ENCODE measurements at regions not wholly inside any gene's neighbourhood (a gene's known extent, or its start where the extent isn't known, plus 50 kb on each side); places are given as distances from the start of the nearest gene placed in this dataset.

DNA sequence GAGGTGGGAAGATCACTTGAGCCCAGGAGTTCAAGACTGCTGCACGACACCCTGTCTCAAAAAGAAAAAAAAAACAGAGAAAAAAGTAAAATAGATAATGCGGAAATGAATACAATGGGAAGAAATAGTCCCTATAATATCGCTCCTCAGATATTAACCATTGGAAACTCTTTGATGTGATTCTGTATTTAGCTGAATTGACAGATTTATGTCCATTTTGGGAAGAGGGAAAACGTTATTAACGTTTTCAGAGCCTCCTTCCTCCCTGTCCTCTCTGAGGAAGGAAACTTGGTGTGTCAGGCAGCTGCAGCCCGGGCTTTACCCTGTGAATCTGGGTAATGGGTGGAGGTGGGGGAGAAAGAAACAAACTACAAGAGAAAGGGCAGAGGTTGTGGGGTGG is 61.6 kb upstream of the ECE1 start:
- DNase-seq (ENCODE audit: low read depth): no peak
- no peak overlapping the region for H3K4me3 ChIP-seq (ENCODE audit: low read depth, low read length)
- TF ChIP-seq MYC (IDR thresholded peaks at IDR 0.05; ENCODE audit: low read depth, low read length): no peak
- TF ChIP-seq POLR2A (IDR thresholded peaks at IDR 0.05; ENCODE audit: extremely low read depth, insufficient read length): no peak
- TF ChIP-seq, protein P1, sequence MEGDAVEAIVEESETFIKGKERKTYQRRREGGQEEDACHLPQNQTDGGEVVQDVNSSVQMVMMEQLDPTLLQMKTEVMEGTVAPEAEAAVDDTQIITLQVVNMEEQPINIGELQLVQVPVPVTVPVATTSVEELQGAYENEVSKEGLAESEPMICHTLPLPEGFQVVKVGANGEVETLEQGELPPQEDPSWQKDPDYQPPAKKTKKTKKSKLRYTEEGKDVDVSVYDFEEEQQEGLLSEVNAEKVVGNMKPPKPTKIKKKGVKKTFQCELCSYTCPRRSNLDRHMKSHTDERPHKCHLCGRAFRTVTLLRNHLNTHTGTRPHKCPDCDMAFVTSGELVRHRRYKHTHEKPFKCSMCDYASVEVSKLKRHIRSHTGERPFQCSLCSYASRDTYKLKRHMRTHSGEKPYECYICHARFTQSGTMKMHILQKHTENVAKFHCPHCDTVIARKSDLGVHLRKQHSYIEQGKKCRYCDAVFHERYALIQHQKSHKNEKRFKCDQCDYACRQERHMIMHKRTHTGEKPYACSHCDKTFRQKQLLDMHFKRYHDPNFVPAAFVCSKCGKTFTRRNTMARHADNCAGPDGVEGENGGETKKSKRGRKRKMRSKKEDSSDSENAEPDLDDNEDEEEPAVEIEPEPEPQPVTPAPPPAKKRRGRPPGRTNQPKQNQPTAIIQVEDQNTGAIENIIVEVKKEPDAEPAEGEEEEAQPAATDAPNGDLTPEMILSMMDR (IDR thresholded peaks at IDR 0.05; ENCODE audit: low read depth, low read length): no peak
- TF ChIP-seq, protein P2, sequence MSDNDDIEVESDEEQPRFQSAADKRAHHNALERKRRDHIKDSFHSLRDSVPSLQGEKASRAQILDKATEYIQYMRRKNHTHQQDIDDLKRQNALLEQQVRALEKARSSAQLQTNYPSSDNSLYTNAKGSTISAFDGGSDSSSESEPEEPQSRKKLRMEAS (IDR thresholded peaks at IDR 0.05; ENCODE audit: low read depth, low read length): no peak

DNA sequence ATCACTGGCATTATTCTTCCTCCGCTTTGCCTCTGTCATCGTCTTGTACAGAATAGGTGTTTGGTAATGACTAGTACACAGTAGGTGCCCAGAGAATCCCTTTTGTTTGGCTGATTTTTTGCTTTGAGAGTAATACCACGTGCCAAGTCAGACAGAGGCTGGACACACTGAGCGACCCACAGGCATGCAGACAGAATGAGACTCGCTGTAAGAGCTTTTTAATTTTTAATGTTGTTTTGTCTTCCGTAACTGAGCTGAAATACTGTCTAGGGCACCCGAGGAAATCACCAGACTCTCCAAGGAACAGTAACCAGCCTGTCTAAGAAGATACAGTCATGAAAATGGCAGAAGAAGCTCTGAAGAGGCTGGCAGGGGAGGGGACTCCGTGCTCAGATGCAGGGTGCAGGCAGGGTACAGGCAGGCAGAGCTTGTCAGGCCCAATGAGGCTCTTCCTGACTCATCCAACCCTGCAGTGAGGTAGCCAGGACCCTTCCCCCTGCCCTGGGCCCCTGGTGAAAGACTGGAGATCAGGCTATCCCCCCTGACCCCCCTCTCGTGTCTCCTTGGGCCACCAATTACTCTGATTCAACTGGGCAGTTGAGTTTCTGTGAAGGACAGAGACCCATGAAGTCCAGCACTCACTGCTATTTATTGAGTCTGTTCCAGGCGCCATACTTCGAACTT is 60.1 kb upstream of the ECE1 start:
- TF ChIP-seq POLR2A (IDR thresholded peaks at IDR 0.05; ENCODE audit: extremely low read depth, insufficient read length): no peak
- no peak for TF ChIP-seq MYC (IDR thresholded peaks at IDR 0.05; ENCODE audit: low read depth, low read length)
- TF ChIP-seq, protein P2 (IDR thresholded peaks at IDR 0.05; ENCODE audit: low read depth, low read length): no peak
- TF ChIP-seq, protein P1 (IDR thresholded peaks at IDR 0.05; ENCODE audit: low read depth, low read length): no peak
- no peak for DNase-seq (ENCODE audit: low read depth)
- no peak overlapping the region for H3K4me3 ChIP-seq (ENCODE audit: low read depth, low read length)

DNA sequence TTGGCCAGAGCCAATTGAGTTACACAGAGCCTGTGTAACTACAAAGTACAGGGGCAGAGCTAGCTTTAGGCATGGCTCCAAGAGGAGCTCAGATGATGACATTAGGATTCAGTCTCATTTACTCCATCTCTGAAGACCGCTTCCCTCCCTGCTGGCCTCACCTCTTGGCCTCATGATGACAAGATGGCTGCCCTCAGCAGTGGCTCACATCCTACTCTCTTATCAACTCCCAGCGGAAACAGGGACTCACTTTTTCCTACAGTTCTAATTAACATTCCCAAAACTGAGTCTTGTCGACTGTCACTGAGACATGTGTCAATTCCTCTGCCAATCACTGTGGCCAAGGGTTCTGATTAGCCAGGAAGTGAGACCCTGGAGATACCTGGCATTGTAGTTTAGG is 59.4 kb upstream of the ECE1 start:
- TF ChIP-seq MYC (IDR thresholded peaks at IDR 0.05; ENCODE audit: low read depth, low read length): no peak
- TF ChIP-seq, protein P2 (IDR thresholded peaks at IDR 0.05; ENCODE audit: low read depth, low read length): no peak
- TF ChIP-seq, protein P1 (IDR thresholded peaks at IDR 0.05; ENCODE audit: low read depth, low read length): no peak
- no peak for TF ChIP-seq POLR2A (IDR thresholded peaks at IDR 0.05; ENCODE audit: extremely low read depth, insufficient read length)
- DNase-seq (ENCODE audit: low read depth): no peak
- H3K4me3 ChIP-seq (ENCODE audit: low read depth, low read length): no peak overlapping the region

DNA sequence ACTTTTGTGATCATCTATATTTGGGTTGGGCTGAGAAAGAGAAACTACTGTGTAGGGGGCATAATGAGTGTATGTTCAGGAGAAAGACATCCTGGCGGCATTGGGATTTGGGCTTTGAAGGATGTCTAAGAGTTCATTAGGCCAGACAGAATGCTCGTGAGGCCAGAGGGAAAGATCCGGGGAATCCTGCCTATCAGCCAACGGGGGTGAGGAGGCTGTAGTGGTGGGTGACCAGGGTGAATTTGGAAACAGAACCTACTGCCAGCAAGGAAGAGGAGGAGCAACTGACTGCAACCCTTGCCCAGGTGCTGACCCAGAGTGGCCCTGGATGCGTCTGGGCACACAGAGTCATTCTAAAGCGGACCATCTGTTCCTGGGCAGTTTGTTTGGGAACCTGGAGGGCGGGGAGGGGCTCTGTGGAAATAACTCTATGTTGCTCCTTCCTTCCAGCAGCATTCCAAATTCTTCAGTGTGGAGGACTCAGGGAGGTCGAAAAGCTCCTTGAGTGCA is 56.9 kb upstream of the ECE1 start:
- H3K4me3 ChIP-seq (ENCODE audit: low read depth, low read length): no peak overlapping the region
- TF ChIP-seq MYC (IDR thresholded peaks at IDR 0.05; ENCODE audit: low read depth, low read length) (no peak), POLR2A (IDR thresholded peaks at IDR 0.05; ENCODE audit: extremely low read depth, insufficient read length) (no peak)
- TF ChIP-seq, protein P2 (IDR thresholded peaks at IDR 0.05; ENCODE audit: low read depth, low read length): no peak
- TF ChIP-seq, protein P1 (IDR thresholded peaks at IDR 0.05; ENCODE audit: low read depth, low read length): no peak
- no peak for DNase-seq (ENCODE audit: low read depth)

DNA sequence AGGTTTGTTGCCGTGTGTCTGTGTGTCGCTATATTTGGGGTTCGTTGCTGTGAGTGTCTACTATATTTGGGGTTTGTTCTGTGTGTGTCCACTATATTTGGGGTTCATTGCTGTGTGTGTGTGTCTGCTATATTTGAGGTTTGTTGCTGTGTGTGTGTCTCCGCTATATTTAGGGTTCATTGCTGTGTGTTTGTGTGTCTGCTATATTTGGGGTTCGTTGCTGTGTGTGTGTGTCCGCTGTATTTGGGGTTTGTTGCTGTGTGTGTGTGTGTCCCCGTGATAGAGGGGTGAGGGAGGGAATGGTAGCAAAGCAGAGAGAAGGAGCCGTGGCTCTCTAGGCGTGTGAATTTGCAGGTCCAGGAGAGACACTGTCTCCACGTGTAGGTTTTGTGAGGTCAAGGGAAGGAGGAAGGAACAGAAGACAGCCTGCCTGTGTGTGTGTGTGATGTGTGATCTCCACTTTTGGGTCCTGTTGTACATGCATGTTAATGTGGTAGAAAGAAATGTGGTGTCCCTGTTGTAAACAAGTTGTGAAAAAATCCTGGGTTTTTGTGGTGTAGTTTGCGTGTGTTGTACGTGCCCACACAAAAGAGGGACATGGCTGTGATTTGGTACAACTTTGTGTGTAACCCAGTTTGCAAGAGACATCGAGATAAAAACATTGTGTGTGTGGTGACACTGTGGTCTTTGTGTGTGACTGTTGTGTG is 56.3 kb upstream of the ECE1 start:
- peak overlapping the region; percentile 75 for H3K4me3 ChIP-seq (ENCODE audit: low read depth, low read length)
- TF ChIP-seq MYC (IDR thresholded peaks at IDR 0.05; ENCODE audit: low read depth, low read length): no peak
- TF ChIP-seq POLR2A (IDR thresholded peaks at IDR 0.05; ENCODE audit: extremely low read depth, insufficient read length): no peak
- TF ChIP-seq, protein P1 (IDR thresholded peaks at IDR 0.05; ENCODE audit: low read depth, low read length): no peak
- TF ChIP-seq, protein P2 (IDR thresholded peaks at IDR 0.05; ENCODE audit: low read depth, low read length): no peak
- no peak for DNase-seq (ENCODE audit: low read depth)
